ENCODE measurements at regions not wholly inside any gene's neighbourhood (a gene's known extent, or its start where the extent isn't known, plus 50 kb on each side); places are given as distances from the start of the nearest gene placed in this dataset.

GRCh38 chr13:86445206-86445605, 646.0 kb upstream of the SLITRK6 start:
- no peaks in the 10 kb centered on the region for H3K79me2 ChIP-seq (ENCODE audit: control insufficient read depth, insufficient read depth, low read length)
- H3K4me3 ChIP-seq (replicated peaks in 1 of 3; ENCODE audit: insufficient read depth in 1 of 3, low read depth in 1 of 3, low read length in 3 of 3): no peak overlapping the region
- H3K4me1 ChIP-seq (ENCODE audit: control insufficient read depth, extremely low read depth, insufficient read depth, low read length): no peaks in the 10 kb centered on the region
- H3K4me2 ChIP-seq (ENCODE audit: insufficient read depth, low read length): no peak overlapping the region
- DNase-seq (ENCODE audit: low read depth, low spot score): no peak
- H3K27me3 ChIP-seq (ENCODE audit: control insufficient read depth in 2 of 2, insufficient read depth in 2 of 2, low read length in 2 of 2): no peaks in the 10 kb centered on the region
- no peaks in the 10 kb centered on the region for H3K9me1 ChIP-seq (replicated peaks; ENCODE audit: control insufficient read depth, extremely low read depth, insufficient read depth, low read length)
- H2AFZ ChIP-seq (ENCODE audit: low read depth, low read length): no peak overlapping the region
- H3K9me3 ChIP-seq (replicated peaks; ENCODE audit: control insufficient read depth, insufficient read depth, low read length): peaks cover 4% of the 10 kb centered on the region
- TF ChIP-seq POLR2A (IDR thresholded peaks at IDR 0.05; ENCODE audit: low read depth, low read length) (no peak), FOS (IDR thresholded peaks at IDR 0.05; ENCODE audit: borderline replicate concordance, insufficient read depth, low read length) (no peak), GATA2 (IDR thresholded peaks at IDR 0.05; ENCODE audit: insufficient read depth, insufficient read length, low read depth, low read length) (no peak), MAX (IDR thresholded peaks at IDR 0.05; ENCODE audit: insufficient read depth, insufficient read length) (no peak), CTCF (IDR thresholded peaks at IDR 0.05; ENCODE audit: extremely low read depth in 1 of 2, insufficient read depth in 1 of 2, low read depth in 1 of 2, low read length in 2 of 2) (no peak)
- dilution Hi-C loops (cut with MboI; ENCODE audit: extremely low pct_ligation_motif_present, low sequenced_read_pairs) (no loop called here), intact Hi-C loops (cut with micrococcal nuclease) (no loop called here)
- H3K9ac ChIP-seq (replicated peaks; ENCODE audit: extremely low read depth, insufficient read depth, low read length): no peak overlapping the region
- POLR2A ChIA-PET: no interaction called here
- no peak for FAIRE-seq
- BruUV-seq (replicated peaks): no TSS peak
- H3K36me3 ChIP-seq (ENCODE audit: control insufficient read depth in 2 of 2, extremely low read depth in 1 of 2, insufficient read depth in 2 of 2, low read length in 2 of 2): no peaks in the 10 kb centered on the region
- no peak overlapping the region for H3K27ac ChIP-seq (ENCODE audit: insufficient read depth, low read depth, low read length)
- CTCF ChIA-PET: no interaction called here
- no peaks in the 10 kb centered on the region for H4K20me1 ChIP-seq (replicated peaks; ENCODE audit: control insufficient read depth, extremely low read depth, insufficient read depth, low read length)

- BruUV-seq (replicated peaks): no TSS peak
These were observed 646.5 kb upstream of the SLITRK6 start for GRCh38 chr13:86445672-86446071.

More at GRCh38 chr13:86445672-86446071, 646.5 kb upstream of the SLITRK6 start:
- POLR2A ChIA-PET: no interaction called here
- CTCF ChIA-PET: no interaction called here
- Histone ChIP-seq H4K20me1 (replicated peaks; ENCODE audit: control insufficient read depth, extremely low read depth, insufficient read depth, low read length) (no peaks in the 10 kb centered on the region), H3K9ac (replicated peaks; ENCODE audit: extremely low read depth, insufficient read depth, low read length) (no peak overlapping the region), H3K36me3 (ENCODE audit: control insufficient read depth in 2 of 2, extremely low read depth in 1 of 2, insufficient read depth in 2 of 2, low read length in 2 of 2) (no peaks in the 10 kb centered on the region), H3K27ac (ENCODE audit: insufficient read depth, low read depth, low read length) (no peak overlapping the region), H3K27me3 (ENCODE audit: control insufficient read depth in 2 of 2, insufficient read depth in 2 of 2, low read length in 2 of 2) (no peaks in the 10 kb centered on the region), H3K9me3 (replicated peaks; ENCODE audit: control insufficient read depth, insufficient read depth, low read length) (peaks cover 4% of the 10 kb centered on the region), H2AFZ (ENCODE audit: low read depth, low read length) (no peak overlapping the region), H3K9me1 (replicated peaks; ENCODE audit: control insufficient read depth, extremely low read depth, insufficient read depth, low read length) (no peaks in the 10 kb centered on the region), H3K4me1 (ENCODE audit: control insufficient read depth, extremely low read depth, insufficient read depth, low read length) (no peaks in the 10 kb centered on the region), H3K79me2 (ENCODE audit: control insufficient read depth, insufficient read depth, low read length) (no peaks in the 10 kb centered on the region), H3K4me2 (ENCODE audit: insufficient read depth, low read length) (no peak overlapping the region), H3K4me3 (replicated peaks in 1 of 3; ENCODE audit: insufficient read depth in 1 of 3, low read depth in 1 of 3, low read length in 3 of 3) (no peak overlapping the region)
- FAIRE-seq (no peak), DNase-seq (ENCODE audit: low read depth, low spot score) (no peak)
- dilution Hi-C loops (cut with MboI; ENCODE audit: extremely low pct_ligation_motif_present, low sequenced_read_pairs) (no loop called here), intact Hi-C loops (cut with micrococcal nuclease) (no loop called here)
- TF ChIP-seq POLR2A (IDR thresholded peaks at IDR 0.05; ENCODE audit: low read depth, low read length): no peak
- no peak for TF ChIP-seq FOS (IDR thresholded peaks at IDR 0.05; ENCODE audit: borderline replicate concordance, insufficient read depth, low read length)
- TF ChIP-seq MAX (IDR thresholded peaks at IDR 0.05; ENCODE audit: insufficient read depth, insufficient read length): no peak
